ENCODE measurements at regions not wholly inside any gene's neighbourhood (a gene's known extent, or its start where the extent isn't known, plus 50 kb on each side); places are given as distances from the start of the nearest gene placed in this dataset.

- H3K9me3 ChIP-seq, result no peaks in the 10 kb centered on the region
- intact Hi-C loops (cut with DNase I), result no loop called here
- no peaks in the 10 kb centered on the region for H3K36me3 ChIP-seq
- no peak overlapping the region for H3K27ac ChIP-seq
- no peak for TF ChIP-seq CTCF (IDR thresholded peaks at IDR 0.05)
- no peak for TF ChIP-seq EP300 (IDR thresholded peaks at IDR 0.05)
- no peak for TF ChIP-seq POLR2A (IDR thresholded peaks at IDR 0.05)
- H3K27me3 ChIP-seq, result no peaks in the 10 kb centered on the region
- WGBS, 3 donors, result 47 to 59% (median 48%) methylated on average over 3 of the region's 3 CpGs
- H3K4me1 ChIP-seq (ENCODE audit: insufficient read depth), result peaks cover 2% of the 10 kb centered on the region
- no peak overlapping the region for H3K4me3 ChIP-seq
- no peak for DNase-seq
These were observed 195.9 kb downstream of the HS3ST3A1 start for GRCh38 chr17:13405807-13406206.

GRCh38 chr17:13405080-13405479 lies 196.6 kb downstream of the HS3ST3A1 start:
- intact Hi-C loops (cut with DNase I), result no loop called here
- Histone ChIP-seq H3K36me3 (no peaks in the 10 kb centered on the region), H3K27me3 (no peaks in the 10 kb centered on the region), H3K9me3 (no peaks in the 10 kb centered on the region), H3K4me1 (ENCODE audit: insufficient read depth) (no peaks in the 10 kb centered on the region), H3K27ac (no peak overlapping the region), H3K4me3 (no peak overlapping the region)
- DNase-seq, result no peak
- WGBS, 3 donors, result 23 to 60% (median 32%) methylated on average over 1 of the region's 1 CpG
- TF ChIP-seq CTCF (IDR thresholded peaks at IDR 0.05), result no peak

- WGBS, 3 donors, result 62 to 79% (median 70%) methylated on average over 4 of the region's 4 CpGs
- Histone ChIP-seq H3K36me3 (no peaks in the 10 kb centered on the region), H3K27ac (no peak overlapping the region), H3K4me1 (ENCODE audit: insufficient read depth) (no peaks in the 10 kb centered on the region), H3K27me3 (no peaks in the 10 kb centered on the region), H3K4me3 (no peak overlapping the region), H3K9me3 (no peaks in the 10 kb centered on the region)
- intact Hi-C loops (cut with DNase I), result no loop called here
- DNase-seq, result no peak
- TF ChIP-seq EP300 (IDR thresholded peaks at IDR 0.05) (no peak), POLR2A (IDR thresholded peaks at IDR 0.05) (no peak), CTCF (IDR thresholded peaks at IDR 0.05) (no peak)
These were observed 197.5 kb downstream of the HS3ST3A1 start for GRCh38 chr17:13403982-13404946.

- H3K4me3 ChIP-seq, result no peak overlapping the region
- no peaks in the 10 kb centered on the region for H3K27me3 ChIP-seq
- 79 to 84% (median 80%) methylated on average over 2 of the region's 2 CpGs for WGBS, 3 donors
- no peaks in the 10 kb centered on the region for H3K9me3 ChIP-seq
- no peaks in the 10 kb centered on the region for H3K36me3 ChIP-seq
- H3K27ac ChIP-seq, result no peak overlapping the region
- H3K4me1 ChIP-seq (ENCODE audit: insufficient read depth), result no peaks in the 10 kb centered on the region
- DNase-seq, result no peak
- intact Hi-C loops (cut with DNase I), result no loop called here
- TF ChIP-seq POLR2A (IDR thresholded peaks at IDR 0.05), result no peak
These were observed 201.2 kb downstream of the HS3ST3A1 start for GRCh38 chr17:13400491-13400890.

- Histone ChIP-seq H3K27me3 (no peaks in the 10 kb centered on the region), H3K4me1 (ENCODE audit: insufficient read depth) (no peaks in the 10 kb centered on the region), H3K36me3 (no peaks in the 10 kb centered on the region), H3K9me3 (no peaks in the 10 kb centered on the region), H3K27ac (no peak overlapping the region), H3K4me3 (no peak overlapping the region)
- WGBS, 3 donors, result 78 to 86% (median 85%) methylated on average over 1 of the region's 1 CpG
- TF ChIP-seq EP300 (IDR thresholded peaks at IDR 0.05) (no peak), POLR2A (IDR thresholded peaks at IDR 0.05) (no peak), CTCF (IDR thresholded peaks at IDR 0.05) (no peak)
- intact Hi-C loops (cut with DNase I), result no loop called here
- no peak for DNase-seq
These were observed 202.9 kb downstream of the HS3ST3A1 start for GRCh38 chr17:13398853-13399252.
